ENCODE measurements at regions not wholly inside any gene's neighbourhood (a gene's known extent, or its start where the extent isn't known, plus 50 kb on each side); places are given as distances from the start of the nearest gene placed in this dataset.
"Not testable (repeated sequence)": the region's sequence is repeated elsewhere in the genome, so short reads cannot be mapped to it uniquely, and the experiment has no call there.

- Histone ChIP-seq H3K9ac (ENCODE audit: low read length) (no peak overlapping the region), H3K4me3 (ENCODE audit: low read length) (no peak overlapping the region), H3K27me3 (ENCODE audit: control insufficient read depth, insufficient read depth, low read length) (no peaks in the 10 kb centered on the region), H3K27ac (ENCODE audit: low read length) (no peak overlapping the region), H3K36me3 (ENCODE audit: control insufficient read depth, low read depth, low read length) (no peaks in the 10 kb centered on the region), H3K9me3 (ENCODE audit: control insufficient read depth, low read depth, low read length) (no peaks in the 10 kb centered on the region), H3K4me1 (ENCODE audit: control insufficient read depth, low read depth, low read length) (no peaks in the 10 kb centered on the region)
Measured at GRCh38 chr1:95742591-95743089, 508.6 kb downstream of the RWDD3 start.

- H3K9me3 ChIP-seq (ENCODE audit: control insufficient read depth, low read depth, low read length), result no peaks in the 10 kb centered on the region
- no peak overlapping the region for H3K4me3 ChIP-seq (ENCODE audit: low read length)
- no peaks in the 10 kb centered on the region for H3K4me1 ChIP-seq (ENCODE audit: control insufficient read depth, low read depth, low read length)
- H3K27ac ChIP-seq (ENCODE audit: low read length), result no peak overlapping the region
- no peaks in the 10 kb centered on the region for H3K36me3 ChIP-seq (ENCODE audit: control insufficient read depth, low read depth, low read length)
- no peaks in the 10 kb centered on the region for H3K27me3 ChIP-seq (ENCODE audit: control insufficient read depth, insufficient read depth, low read length)
- no peak overlapping the region for H3K9ac ChIP-seq (ENCODE audit: low read length)
Measured at GRCh38 chr1:95744731-95745130, 510.7 kb downstream of the RWDD3 start.

DNA sequence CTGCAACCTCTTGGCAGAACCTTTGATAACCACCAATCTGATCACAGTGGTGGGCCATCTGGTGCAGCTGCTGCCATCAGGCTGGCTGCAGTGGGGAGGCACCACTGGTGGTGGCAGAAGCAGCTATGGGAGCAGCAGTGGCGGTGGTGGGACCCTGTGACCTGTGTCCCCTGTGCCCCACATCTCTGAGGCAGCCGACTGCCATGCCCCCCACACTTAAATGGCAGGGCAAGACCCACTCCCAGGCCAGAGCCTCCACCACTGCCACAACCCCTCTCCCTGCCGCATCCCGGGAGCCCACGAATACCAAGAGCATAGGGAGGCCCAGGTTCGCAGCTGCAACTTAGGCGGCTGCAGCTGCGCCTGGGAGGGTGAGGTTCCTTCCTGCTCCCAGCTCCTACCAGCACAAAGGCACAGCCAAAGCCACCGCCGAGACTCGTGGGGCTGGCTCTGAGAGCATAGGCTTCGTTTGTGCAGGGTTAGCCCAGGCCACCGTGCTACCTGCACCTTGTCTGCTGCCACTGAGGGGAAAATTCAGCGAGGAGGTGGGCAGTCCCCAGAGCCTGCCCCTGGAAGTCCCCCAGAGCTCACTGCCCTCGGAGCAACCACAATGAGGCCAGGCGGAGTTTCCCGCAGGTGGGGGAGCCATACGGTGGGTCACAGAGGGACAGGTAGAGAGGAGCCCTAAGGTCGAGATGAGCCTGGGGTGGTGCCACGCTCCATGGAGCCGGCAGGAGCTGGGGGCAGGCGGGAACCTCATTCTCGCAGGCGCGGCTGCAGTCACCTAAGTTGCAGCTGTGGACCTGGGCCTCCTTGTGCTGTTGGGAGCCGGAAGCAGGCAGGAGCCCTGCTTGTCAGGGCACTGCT is 518.7 kb downstream of the RWDD3 start:
- no peak overlapping the region for H3K9ac ChIP-seq (ENCODE audit: low read length)
- H3K9me3 ChIP-seq (ENCODE audit: control insufficient read depth, low read depth, low read length), result no peaks in the 10 kb centered on the region
- no peak overlapping the region for H3K4me3 ChIP-seq (ENCODE audit: low read length)
- no peak overlapping the region for H3K27ac ChIP-seq (ENCODE audit: low read length)
- no peaks in the 10 kb centered on the region for H3K27me3 ChIP-seq (ENCODE audit: control insufficient read depth, insufficient read depth, low read length)
- peaks cover 3% of the 10 kb centered on the region for H3K4me1 ChIP-seq (ENCODE audit: control insufficient read depth, low read depth, low read length)
- no peaks in the 10 kb centered on the region for H3K36me3 ChIP-seq (ENCODE audit: control insufficient read depth, low read depth, low read length)

GRCh38 chr1:95753382-95754016 is 519.5 kb downstream of the RWDD3 start:
- Histone ChIP-seq H3K4me3 (ENCODE audit: low read length) (no peak overlapping the region), H3K9me3 (ENCODE audit: control insufficient read depth, low read depth, low read length) (no peaks in the 10 kb centered on the region), H3K27me3 (ENCODE audit: control insufficient read depth, insufficient read depth, low read length) (no peaks in the 10 kb centered on the region), H3K36me3 (ENCODE audit: control insufficient read depth, low read depth, low read length) (no peaks in the 10 kb centered on the region), H3K27ac (ENCODE audit: low read length) (no peak overlapping the region), H3K4me1 (ENCODE audit: control insufficient read depth, low read depth, low read length) (peaks cover 3% of the 10 kb centered on the region), H3K9ac (ENCODE audit: low read length) (no peak overlapping the region)

DNA sequence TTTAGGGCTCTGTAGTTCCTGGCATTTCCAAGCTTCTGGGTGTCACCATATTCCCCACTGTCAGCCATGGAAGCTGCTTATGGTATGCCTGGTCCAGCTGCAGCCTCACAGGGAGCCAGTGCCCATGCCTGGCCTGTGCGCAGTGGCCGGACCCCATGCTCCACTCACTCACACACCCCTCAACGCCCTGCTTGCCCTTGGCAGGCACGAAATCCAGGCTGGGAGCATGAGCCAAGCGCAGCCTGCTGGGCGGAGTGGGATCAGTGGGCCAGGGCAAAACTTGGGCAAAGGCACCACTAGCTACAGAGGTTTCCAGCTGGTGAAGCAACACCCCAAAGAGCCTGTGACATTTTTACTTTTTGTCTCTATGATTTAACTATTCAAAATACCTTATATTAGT is 520.4 kb downstream of the RWDD3 start:
- peaks cover 3% of the 10 kb centered on the region for H3K4me1 ChIP-seq (ENCODE audit: control insufficient read depth, low read depth, low read length)

DNA sequence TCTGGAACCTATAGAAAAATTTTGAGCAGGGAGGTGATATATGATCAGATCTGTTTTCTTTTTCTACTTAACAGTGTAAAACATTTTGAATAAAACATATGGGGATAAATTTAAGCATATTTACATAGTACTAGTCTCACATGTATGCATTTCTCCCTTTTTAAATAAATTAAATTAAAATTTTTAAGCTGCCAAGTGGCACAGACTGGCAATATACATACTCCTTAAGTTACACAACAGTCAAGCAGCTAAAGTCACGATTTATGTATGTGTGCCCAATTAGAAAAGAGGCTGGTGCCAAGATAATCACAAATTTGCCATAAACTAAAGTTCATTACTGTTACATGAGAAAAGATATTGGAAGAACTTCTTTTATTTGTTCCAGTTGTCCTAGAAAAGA is 532.0 kb downstream of the RWDD3 start:
- no peak overlapping the region for H3K27ac ChIP-seq (ENCODE audit: low read length)
- H3K27me3 ChIP-seq (ENCODE audit: control insufficient read depth, insufficient read depth, low read length), result no peaks in the 10 kb centered on the region
- H3K9ac ChIP-seq (ENCODE audit: low read length), result no peak overlapping the region
- no peaks in the 10 kb centered on the region for H3K36me3 ChIP-seq (ENCODE audit: control insufficient read depth, low read depth, low read length)
- no peak overlapping the region for H3K4me3 ChIP-seq (ENCODE audit: low read length)
- no peaks in the 10 kb centered on the region for H3K4me1 ChIP-seq (ENCODE audit: control insufficient read depth, low read depth, low read length)
- peaks cover 7% of the 10 kb centered on the region for H3K9me3 ChIP-seq (ENCODE audit: control insufficient read depth, low read depth, low read length)

More for the DNA sequence above, 520.4 kb downstream of the RWDD3 start:
- Histone ChIP-seq H3K4me3 (ENCODE audit: low read length) (no peak overlapping the region), H3K36me3 (ENCODE audit: control insufficient read depth, low read depth, low read length) (no peaks in the 10 kb centered on the region), H3K9ac (ENCODE audit: low read length) (no peak overlapping the region), H3K27me3 (ENCODE audit: control insufficient read depth, insufficient read depth, low read length) (no peaks in the 10 kb centered on the region), H3K9me3 (ENCODE audit: control insufficient read depth, low read depth, low read length) (no peaks in the 10 kb centered on the region), H3K27ac (ENCODE audit: low read length) (no peak overlapping the region)

DNA sequence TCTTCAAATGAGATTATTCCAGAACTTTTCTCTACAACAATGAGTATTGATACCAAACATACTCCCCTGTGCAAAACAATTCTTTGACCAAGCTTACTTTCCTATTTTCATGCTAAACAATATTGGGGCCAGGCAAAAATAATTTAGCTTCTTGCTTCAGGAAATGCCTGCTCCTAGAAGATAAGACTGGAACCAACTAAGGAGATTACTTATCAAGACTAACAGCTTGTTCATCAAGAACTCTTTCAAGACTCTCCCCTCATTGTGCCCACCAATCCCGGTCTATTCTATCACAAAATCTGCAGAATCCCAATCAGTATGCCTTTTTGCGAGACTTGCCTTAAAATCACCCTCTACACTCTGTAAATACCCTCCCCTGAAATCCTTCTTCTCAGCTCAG is 536.6 kb downstream of the RWDD3 start:
- Histone ChIP-seq H3K9ac (ENCODE audit: low read length) (no peak overlapping the region), H3K27ac (ENCODE audit: low read length) (no peak overlapping the region), H3K36me3 (ENCODE audit: control insufficient read depth, low read depth, low read length) (no peaks in the 10 kb centered on the region), H3K4me1 (ENCODE audit: control insufficient read depth, low read depth, low read length) (no peaks in the 10 kb centered on the region), H3K4me3 (ENCODE audit: low read length) (no peak overlapping the region), H3K9me3 (ENCODE audit: control insufficient read depth, low read depth, low read length) (no peaks in the 10 kb centered on the region), H3K27me3 (ENCODE audit: control insufficient read depth, insufficient read depth, low read length) (no peaks in the 10 kb centered on the region)

DNA sequence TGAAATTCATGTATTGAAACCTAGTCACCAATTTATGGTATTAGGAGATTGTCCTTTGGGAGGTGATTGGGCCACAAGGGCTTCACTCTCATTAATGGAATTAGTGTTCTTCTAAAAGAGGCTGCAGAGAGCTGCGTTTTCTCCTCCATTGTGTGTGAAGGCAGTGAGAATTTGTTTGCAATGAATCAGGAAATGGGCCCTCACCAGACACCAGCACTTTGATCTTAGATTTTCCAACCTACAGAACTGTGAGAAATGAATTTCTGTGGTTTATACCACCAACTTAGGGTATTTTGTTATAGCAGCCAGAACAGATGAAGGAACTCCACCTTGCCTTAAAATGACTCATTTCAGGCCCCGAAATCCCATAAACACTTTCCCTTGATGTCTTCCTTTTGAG is 544.2 kb downstream of the RWDD3 start:
- Histone ChIP-seq H3K27me3 (ENCODE audit: control insufficient read depth, insufficient read depth, low read length) (no peaks in the 10 kb centered on the region), H3K4me3 (ENCODE audit: low read length) (no peak overlapping the region), H3K36me3 (ENCODE audit: control insufficient read depth, low read depth, low read length) (no peaks in the 10 kb centered on the region), H3K4me1 (ENCODE audit: control insufficient read depth, low read depth, low read length) (no peaks in the 10 kb centered on the region), H3K27ac (ENCODE audit: low read length) (no peak overlapping the region), H3K9ac (ENCODE audit: low read length) (no peak overlapping the region), H3K9me3 (ENCODE audit: control insufficient read depth, low read depth, low read length) (no peaks in the 10 kb centered on the region)

DNA sequence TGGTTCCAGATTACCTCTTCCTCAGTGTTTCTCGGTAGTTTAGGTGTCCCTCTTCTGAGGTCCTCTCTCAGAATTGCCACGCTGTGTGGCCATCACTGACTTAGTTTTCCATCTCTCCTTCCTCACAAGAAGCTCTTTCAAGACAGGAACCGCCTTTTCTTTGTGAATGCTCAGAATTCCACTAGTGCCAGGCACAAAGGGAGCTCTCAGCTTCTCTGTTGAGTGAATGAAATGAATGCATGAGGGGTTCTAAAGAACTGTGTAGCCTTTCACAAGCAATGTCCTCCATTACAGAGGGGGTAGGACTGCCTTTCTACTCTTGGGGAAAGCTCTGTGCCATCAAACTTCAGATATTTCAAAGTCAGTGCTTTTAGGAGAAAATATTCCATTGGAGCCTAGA is 546.8 kb downstream of the RWDD3 start:
- no peak overlapping the region for H3K4me3 ChIP-seq (ENCODE audit: low read length)

DNA sequence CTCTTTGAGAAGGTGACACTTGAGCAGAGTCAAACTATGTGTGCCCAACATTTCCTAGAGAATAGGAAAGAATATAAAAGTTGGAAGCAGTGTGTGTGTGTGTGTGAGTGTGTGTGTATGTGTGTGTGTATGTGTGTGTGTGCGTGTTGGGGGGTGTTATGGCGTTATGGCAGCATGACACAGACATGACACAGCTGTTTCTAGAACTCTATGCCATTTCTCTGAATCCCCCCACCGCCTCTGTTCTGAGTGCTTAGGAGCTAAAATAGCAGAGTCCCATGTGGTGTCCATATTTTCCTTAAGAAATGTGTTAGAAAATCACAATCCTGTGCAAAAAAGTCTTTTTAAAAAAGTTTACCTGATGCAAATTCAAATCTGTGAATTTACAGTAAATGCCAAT is 556.1 kb downstream of the RWDD3 start:
- no peak overlapping the region for H3K9ac ChIP-seq (ENCODE audit: low read length)
- H3K27me3 ChIP-seq (ENCODE audit: control insufficient read depth, insufficient read depth, low read length), result no peaks in the 10 kb centered on the region
- H3K9me3 ChIP-seq (ENCODE audit: control insufficient read depth, low read depth, low read length), result no peaks in the 10 kb centered on the region
- peaks cover 9% of the 10 kb centered on the region for H3K4me1 ChIP-seq (ENCODE audit: control insufficient read depth, low read depth, low read length)
- H3K27ac ChIP-seq (ENCODE audit: low read length), result no peak overlapping the region
- H3K4me3 ChIP-seq (ENCODE audit: low read length), result no peak overlapping the region
- H3K36me3 ChIP-seq (ENCODE audit: control insufficient read depth, low read depth, low read length), result no peaks in the 10 kb centered on the region

More for the DNA sequence above, 546.8 kb downstream of the RWDD3 start:
- no peak overlapping the region for H3K27ac ChIP-seq (ENCODE audit: low read length)
- no peaks in the 10 kb centered on the region for H3K27me3 ChIP-seq (ENCODE audit: control insufficient read depth, insufficient read depth, low read length)
- no peaks in the 10 kb centered on the region for H3K36me3 ChIP-seq (ENCODE audit: control insufficient read depth, low read depth, low read length)
- H3K9me3 ChIP-seq (ENCODE audit: control insufficient read depth, low read depth, low read length), result no peaks in the 10 kb centered on the region
- no peaks in the 10 kb centered on the region for H3K4me1 ChIP-seq (ENCODE audit: control insufficient read depth, low read depth, low read length)
- no peak overlapping the region for H3K9ac ChIP-seq (ENCODE audit: low read length)

GRCh38 chr1:95793893-95794292 is 559.9 kb downstream of the RWDD3 start:
- H3K27ac ChIP-seq (ENCODE audit: low read length), result no peak overlapping the region
- H3K36me3 ChIP-seq (ENCODE audit: control insufficient read depth, low read depth, low read length), result no peaks in the 10 kb centered on the region
- H3K4me1 ChIP-seq (ENCODE audit: control insufficient read depth, low read depth, low read length), result peaks cover 9% of the 10 kb centered on the region
- H3K9me3 ChIP-seq (ENCODE audit: control insufficient read depth, low read depth, low read length), result no peaks in the 10 kb centered on the region
- H3K27me3 ChIP-seq (ENCODE audit: control insufficient read depth, insufficient read depth, low read length), result no peaks in the 10 kb centered on the region
- H3K4me3 ChIP-seq (ENCODE audit: low read length), result no peak overlapping the region
- no peak overlapping the region for H3K9ac ChIP-seq (ENCODE audit: low read length)

DNA sequence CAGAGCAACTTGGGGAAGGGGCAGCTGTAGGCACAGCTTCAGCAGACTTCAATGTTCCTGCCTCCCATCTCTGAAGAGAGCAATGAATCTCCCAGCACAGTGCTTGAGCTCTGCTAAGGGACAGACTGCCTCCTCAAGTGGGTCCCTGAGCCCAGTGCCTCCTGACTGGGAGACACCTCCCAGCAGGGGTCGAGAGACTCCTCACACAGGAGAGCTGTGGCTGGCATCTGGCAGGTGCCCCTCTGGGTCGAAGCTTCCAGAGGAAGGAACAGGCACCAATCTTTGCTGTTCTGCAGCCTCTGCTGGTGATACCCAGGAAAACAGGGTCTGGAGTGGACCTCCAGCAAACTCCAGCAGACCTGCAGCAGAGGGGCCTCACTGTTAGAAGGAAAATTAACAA is 563.8 kb downstream of the RWDD3 start:
- H3K9ac ChIP-seq (ENCODE audit: low read length); H3K36me3 ChIP-seq (ENCODE audit: control insufficient read depth, low read depth, low read length); H3K27ac ChIP-seq (ENCODE audit: low read length): not testable (repeated sequence)

More for the DNA sequence above, 563.8 kb downstream of the RWDD3 start:
- H3K4me3 ChIP-seq (ENCODE audit: low read length); H3K9me3 ChIP-seq (ENCODE audit: control insufficient read depth, low read depth, low read length); H3K27me3 ChIP-seq (ENCODE audit: control insufficient read depth, insufficient read depth, low read length); H3K4me1 ChIP-seq (ENCODE audit: control insufficient read depth, low read depth, low read length): not testable (repeated sequence)

Data from iPS-18a (cell line).